CD4-positive, alpha-beta T cell (primary cell): ENCODE measurements at regions not wholly inside any gene's neighbourhood (a gene's known extent, or its start where the extent isn't known, plus 50 kb on each side); places are given as distances from the start of the nearest gene placed in this dataset.

ENCODE experiments used
- ATAC-seq: fragments of 200-7000 bp; cut with Tn5 transposase; one replicate; pipeline ENCODE4 v1.10.0; 2022; ENCODE audit warnings: mild to moderate bottlenecking; ENCODE audit not compliant: poor library complexity
- CTCF ChIA-PET: fragments of 350-600 bp; sonication (Branson Sonifier 250); formaldehyde crosslinking; loops from one replicate; lab custom pipeline; 2021; ENCODE audit warnings: antibody characterized with exemption, inconsistent platforms; lab: Charles Lee
- POLR2A ChIA-PET: fragments of 350-600 bp; sonication (Branson Sonifier 250); formaldehyde crosslinking; loops from one replicate; lab custom pipeline; 2021; ENCODE audit warnings: antibody characterized with exemption, inconsistent platforms; lab: Charles Lee
- DNase-seq, 14 experiments: peaks; one replicate each; pipeline ENCODE4 v3.0.0-alpha.2; 2013 to 2020; ENCODE audit warnings: mixed read lengths in 2 of 14
- H3K27ac ChIP-seq, 2 donors: one replicate each; pipeline versions ENCODE4 v1.5.1 to v1.7.0; 2013; ENCODE audit warnings: low read length in 2 of 2, low read depth in 1 of 2, mild to moderate bottlenecking in 1 of 2
- H3K27me3 ChIP-seq, 2 experiments: 1 replicate in 1 of 2; 2 replicates in 1 of 2; pipeline versions ENCODE4 v1.6.1 to v1.7.0; 2013; ENCODE audit warnings: low read length in 2 of 2, control low read depth in 1 of 2, mild to moderate bottlenecking in 1 of 2, moderate library complexity in 1 of 2; ENCODE audit not compliant: insufficient read depth in 2 of 2, control insufficient read depth in 1 of 2
- H3K36me3 ChIP-seq: one replicate; pipeline ENCODE4 v1.6.1; 2013; ENCODE audit warnings: low read length, control low read depth; ENCODE audit not compliant: insufficient read depth
- H3K4me1 ChIP-seq: one replicate; pipeline ENCODE4 v1.6.1; 2013; ENCODE audit warnings: low read length, control low read depth; ENCODE audit not compliant: insufficient read depth
- H3K4me3 ChIP-seq: one replicate; pipeline ENCODE4 v1.5.1; 2013; ENCODE audit warnings: mild to moderate bottlenecking, low read length, moderate library complexity
- H3K9me3 ChIP-seq, 2 experiments: 1 replicate in 1 of 2; 2 replicates in 1 of 2; pipeline versions ENCODE4 v1.6.1 to v1.7.0; 2013; ENCODE audit warnings: low read length in 2 of 2, mild to moderate bottlenecking in 2 of 2, control low read depth in 1 of 2, moderate library complexity in 1 of 2; ENCODE audit not compliant: control insufficient read depth in 1 of 2, insufficient read depth in 1 of 2
- H3K27ac Mint-ChIP-seq: one replicate; pipeline ENCODE4 v1.8.0; 2020; ENCODE audit warnings: mixed read lengths
- H3K27me3 Mint-ChIP-seq: one replicate; pipeline ENCODE4 v1.8.0; 2021; ENCODE audit warnings: mixed read lengths
- H3K36me3 Mint-ChIP-seq: one replicate; pipeline ENCODE4 v1.8.0; 2021; ENCODE audit warnings: low read depth, mixed read lengths
- H3K4me1 Mint-ChIP-seq: one replicate; pipeline ENCODE4 v1.8.0; 2021; ENCODE audit warnings: low read depth, mixed read lengths
- H3K4me3 Mint-ChIP-seq: one replicate; pipeline ENCODE4 v1.8.0; 2020; ENCODE audit warnings: mild to moderate bottlenecking, mixed read lengths
- H3K9me3 Mint-ChIP-seq: one replicate; pipeline ENCODE4 v1.8.0; 2020; ENCODE audit warnings: mixed read lengths
- CTCF ChIP-seq: fragments of 200-600 bp; IDR thresholded peaks from one replicate; pipeline ENCODE4 v1.8.0; 2022; ENCODE audit warnings: antibody characterized with exemption, mild to moderate bottlenecking
- intact Hi-C, 2 experiments: fragments of 100-400 bp; cut with DNase I in 1 of 2; cut with micrococcal nuclease in 1 of 2; formaldehyde crosslinking; loops; one replicate each; pipeline versions ENCODE4 v1.15.1 to v1.9.0; 2023 to 2025; cut with DNase I, micrococcal nuclease

- Mint-ChIP-seq H3K4me1 (no peaks in the 10 kb centered on the region), H3K27me3 (no peaks in the 10 kb centered on the region), H3K27ac (no peak overlapping the region), H3K4me3 (no peak overlapping the region), H3K9me3 (no peaks in the 10 kb centered on the region), H3K36me3 (no peaks in the 10 kb centered on the region)
- no peaks in the 10 kb centered on the region for H3K4me1 ChIP-seq
- CTCF ChIA-PET: no interaction called here
- no peaks in the 10 kb centered on the region for H3K27me3 ChIP-seq
- H3K4me3 ChIP-seq: no peak overlapping the region
- H3K9me3 ChIP-seq: no peaks in the 10 kb centered on the region
- no peak for DNase-seq
- H3K27ac ChIP-seq: no peak overlapping the region
- no peak for TF ChIP-seq CTCF
- ATAC-seq: no peak
- no peaks in the 10 kb centered on the region for H3K36me3 ChIP-seq
- intact Hi-C loops: no loop called here
- POLR2A ChIA-PET: no interaction called here
Measured at GRCh38 chr3:160135851-160136250, 89.4 kb upstream of the C3orf80 start.

GRCh38 chr3:160136421-160136820 lies 88.8 kb upstream of the C3orf80 start:
- H3K27ac Mint-ChIP-seq: no peak overlapping the region
- no peak overlapping the region for H3K4me3 Mint-ChIP-seq
- H3K36me3 ChIP-seq: no peaks in the 10 kb centered on the region
- H3K4me1 ChIP-seq: no peaks in the 10 kb centered on the region
- CTCF ChIA-PET: no interaction called here
- H3K9me3 ChIP-seq: no peaks in the 10 kb centered on the region
- no peak overlapping the region for H3K4me3 ChIP-seq
- H3K27ac ChIP-seq: no peak overlapping the region
- no peak for DNase-seq
- H3K36me3 Mint-ChIP-seq: no peaks in the 10 kb centered on the region
- no peaks in the 10 kb centered on the region for H3K27me3 ChIP-seq
- POLR2A ChIA-PET: no interaction called here
- no peaks in the 10 kb centered on the region for H3K4me1 Mint-ChIP-seq
- H3K27me3 Mint-ChIP-seq: no peaks in the 10 kb centered on the region
- ATAC-seq: no peak
- TF ChIP-seq CTCF: no peak
- intact Hi-C loops: no loop called here
- H3K9me3 Mint-ChIP-seq: no peaks in the 10 kb centered on the region

GRCh38 chr3:160139291-160139690 lies 85.9 kb upstream of the C3orf80 start:
- no peaks in the 10 kb centered on the region for H3K4me1 ChIP-seq
- H3K36me3 ChIP-seq: no peaks in the 10 kb centered on the region
- no peak overlapping the region for H3K27ac ChIP-seq
- no peak overlapping the region for H3K4me3 ChIP-seq
- no peak for TF ChIP-seq CTCF
- Mint-ChIP-seq H3K36me3 (no peaks in the 10 kb centered on the region), H3K27me3 (no peaks in the 10 kb centered on the region), H3K9me3 (peaks cover 10% of the 10 kb centered on the region), H3K27ac (no peak overlapping the region), H3K4me3 (no peak overlapping the region), H3K4me1 (no peaks in the 10 kb centered on the region)
- ChIA-PET CTCF (interaction anchor here (1.3 kb wide), 1 partner anchor 17 kb away, joined by 3 read pairs; no protein-coding TSS in a partner anchor), POLR2A (no interaction called here)
- no peak for DNase-seq
- intact Hi-C loops: no loop called here
- H3K27me3 ChIP-seq: no peaks in the 10 kb centered on the region
- ATAC-seq: no peak
- peaks cover 0 to 4% of the 10 kb centered on the region in 2 experiments for H3K9me3 ChIP-seq
